Osteocyte (in vitro differentiated cells): ENCODE measurements at regions not wholly inside any gene's neighbourhood (a gene's known extent, or its start where the extent isn't known, plus 50 kb on each side); places are given as distances from the start of the nearest gene placed in this dataset.

ENCODE experiments used
- DNase-seq: peaks from one replicate; pipeline ENCODE4 v3.0.0; 2021; ENCODE audit warnings: mixed read lengths; ENCODE audit not compliant: unreplicated experiment; ENCODE audit errors: extremely low spot score
- H3K27ac Mint-ChIP-seq: one replicate; pipeline ENCODE4 v1.8.0; 2021; ENCODE audit warnings: mild to moderate bottlenecking, mixed read lengths; ENCODE audit not compliant: unreplicated experiment
- H3K27me3 Mint-ChIP-seq: one replicate; pipeline ENCODE4 v1.8.0; 2021; ENCODE audit warnings: mixed read lengths; ENCODE audit not compliant: unreplicated experiment
- H3K36me3 Mint-ChIP-seq: one replicate; pipeline ENCODE4 v1.8.0; 2021; ENCODE audit warnings: mixed read lengths; ENCODE audit not compliant: unreplicated experiment
- H3K4me1 Mint-ChIP-seq: one replicate; pipeline ENCODE4 v1.8.0; 2021; ENCODE audit warnings: mixed read lengths; ENCODE audit not compliant: unreplicated experiment
- H3K4me3 Mint-ChIP-seq: one replicate; pipeline ENCODE4 v1.8.0; 2021; ENCODE audit warnings: mild to moderate bottlenecking, moderate library complexity, mixed read lengths; ENCODE audit not compliant: unreplicated experiment
- H3K9me3 Mint-ChIP-seq: one replicate; pipeline ENCODE4 v1.8.0; 2021; ENCODE audit warnings: mixed read lengths; ENCODE audit not compliant: unreplicated experiment
- TF ChIP-seq, protein P1 (sequence below): fragments of 200-600 bp; sonication (generic); IDR thresholded peaks from 2 replicates; pipeline ENCODE4 v1.5.0; 2021; ENCODE audit warnings: antibody characterized with exemption, mild to moderate bottlenecking, moderate library complexity

DNA sequence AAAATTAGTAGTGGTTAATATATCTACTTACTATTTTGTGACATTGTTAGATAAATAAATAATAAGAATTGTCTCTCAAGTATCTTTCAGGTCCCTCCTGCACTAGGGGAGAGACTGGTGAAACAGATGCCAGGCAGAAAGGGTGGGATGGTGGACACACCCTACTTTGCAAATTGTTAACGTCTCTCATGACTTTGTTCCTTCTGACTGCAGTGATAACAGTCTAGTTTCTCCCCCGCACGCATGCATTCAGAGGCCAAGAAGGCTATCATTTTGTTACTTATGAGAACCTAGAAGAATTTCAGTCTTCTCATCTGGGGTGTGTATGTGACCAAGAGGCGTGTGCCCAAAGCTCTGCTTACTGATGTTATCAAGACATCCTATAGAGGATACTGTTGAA, 152.3 kb downstream of the EDN1 start:
- H3K27ac Mint-ChIP-seq, result no peak overlapping the region
- H3K27me3 Mint-ChIP-seq, result peaks cover 33% of the 10 kb centered on the region
- H3K36me3 Mint-ChIP-seq, result peaks cover 2% of the 10 kb centered on the region
- no peak overlapping the region for H3K4me3 Mint-ChIP-seq
- DNase-seq, result no peak
- H3K9me3 Mint-ChIP-seq, result peaks cover 4% of the 10 kb centered on the region
- TF ChIP-seq, protein P1, sequence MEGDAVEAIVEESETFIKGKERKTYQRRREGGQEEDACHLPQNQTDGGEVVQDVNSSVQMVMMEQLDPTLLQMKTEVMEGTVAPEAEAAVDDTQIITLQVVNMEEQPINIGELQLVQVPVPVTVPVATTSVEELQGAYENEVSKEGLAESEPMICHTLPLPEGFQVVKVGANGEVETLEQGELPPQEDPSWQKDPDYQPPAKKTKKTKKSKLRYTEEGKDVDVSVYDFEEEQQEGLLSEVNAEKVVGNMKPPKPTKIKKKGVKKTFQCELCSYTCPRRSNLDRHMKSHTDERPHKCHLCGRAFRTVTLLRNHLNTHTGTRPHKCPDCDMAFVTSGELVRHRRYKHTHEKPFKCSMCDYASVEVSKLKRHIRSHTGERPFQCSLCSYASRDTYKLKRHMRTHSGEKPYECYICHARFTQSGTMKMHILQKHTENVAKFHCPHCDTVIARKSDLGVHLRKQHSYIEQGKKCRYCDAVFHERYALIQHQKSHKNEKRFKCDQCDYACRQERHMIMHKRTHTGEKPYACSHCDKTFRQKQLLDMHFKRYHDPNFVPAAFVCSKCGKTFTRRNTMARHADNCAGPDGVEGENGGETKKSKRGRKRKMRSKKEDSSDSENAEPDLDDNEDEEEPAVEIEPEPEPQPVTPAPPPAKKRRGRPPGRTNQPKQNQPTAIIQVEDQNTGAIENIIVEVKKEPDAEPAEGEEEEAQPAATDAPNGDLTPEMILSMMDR, result no peak
- no peaks in the 10 kb centered on the region for H3K4me1 Mint-ChIP-seq

DNA sequence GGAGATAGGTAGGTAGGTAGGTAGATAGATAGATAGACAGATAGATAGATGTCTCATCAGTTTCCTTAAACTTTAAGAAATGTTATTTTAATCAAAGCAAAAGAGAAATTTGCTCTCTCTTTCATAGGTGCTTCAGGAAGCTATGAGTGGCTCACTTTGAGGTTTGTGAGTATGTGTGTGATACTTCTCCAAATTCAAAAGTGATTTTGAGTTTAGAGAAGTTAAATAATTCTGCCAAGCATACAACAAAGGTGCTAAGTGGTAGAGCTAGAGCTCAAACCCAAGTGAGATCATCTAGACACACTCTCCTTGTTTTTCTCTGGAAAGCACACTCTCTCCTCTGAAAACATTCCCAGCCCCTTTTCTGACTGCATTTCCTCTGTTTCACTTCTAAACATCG, 156.2 kb downstream of the EDN1 start:
- Mint-ChIP-seq H3K27ac (no peak overlapping the region), H3K4me1 (no peaks in the 10 kb centered on the region), H3K36me3 (peaks cover 2% of the 10 kb centered on the region), H3K9me3 (no peaks in the 10 kb centered on the region), H3K27me3 (peaks cover 36% of the 10 kb centered on the region), H3K4me3 (no peak overlapping the region)
- no peak for DNase-seq
- TF ChIP-seq, protein P1, result no peak

DNA sequence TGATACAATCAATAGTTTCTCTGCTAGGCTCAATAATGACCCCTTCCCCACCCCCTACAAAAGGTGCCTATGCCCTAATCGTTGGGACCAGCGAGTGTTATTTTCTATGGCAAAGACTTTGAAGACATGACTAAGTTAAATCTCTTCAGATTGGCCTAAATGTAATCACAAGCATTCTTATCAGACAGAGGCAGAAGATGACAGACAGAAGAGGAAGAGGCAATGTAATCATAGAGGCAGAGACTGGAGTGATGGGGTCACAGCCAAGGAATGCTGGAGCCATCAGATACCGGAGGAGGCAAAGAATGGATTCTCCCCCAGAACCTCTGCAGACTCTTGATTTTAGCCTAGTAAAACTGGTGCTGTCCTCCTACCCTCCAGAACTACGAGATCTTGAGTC, 159.3 kb downstream of the EDN1 start:
- TF ChIP-seq, protein P1, result no peak
- H3K4me1 Mint-ChIP-seq, result no peaks in the 10 kb centered on the region
- peaks cover 26% of the 10 kb centered on the region for H3K27me3 Mint-ChIP-seq
- peaks cover 2% of the 10 kb centered on the region for H3K36me3 Mint-ChIP-seq
- H3K4me3 Mint-ChIP-seq, result no peak overlapping the region
- H3K9me3 Mint-ChIP-seq, result peaks cover 13% of the 10 kb centered on the region
- no peak for DNase-seq
- no peak overlapping the region for H3K27ac Mint-ChIP-seq

DNA sequence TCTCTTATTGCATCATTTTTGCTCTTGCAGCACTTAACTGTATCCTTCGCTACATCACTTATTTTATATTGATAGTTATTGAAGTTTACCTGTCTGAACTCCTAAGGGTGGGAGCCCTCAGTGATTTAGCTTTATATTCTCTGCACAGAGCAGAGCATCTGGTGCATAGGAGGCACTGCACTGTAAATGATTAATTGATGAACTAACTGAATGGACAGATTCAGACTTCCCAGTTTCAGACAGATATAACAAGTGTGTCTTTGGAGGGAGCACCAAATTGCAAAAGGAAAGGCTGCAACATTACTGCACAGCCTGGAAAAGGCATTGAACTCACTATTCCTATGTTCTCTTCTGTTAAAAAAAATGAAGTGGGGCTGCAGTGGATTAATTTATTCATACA, 160.3 kb downstream of the EDN1 start:
- H3K4me1 Mint-ChIP-seq, result no peaks in the 10 kb centered on the region
- no peak overlapping the region for H3K27ac Mint-ChIP-seq
- DNase-seq, result no peak
- H3K4me3 Mint-ChIP-seq, result no peak overlapping the region
- peaks cover 2% of the 10 kb centered on the region for H3K36me3 Mint-ChIP-seq
- peaks cover 17% of the 10 kb centered on the region for H3K9me3 Mint-ChIP-seq
- TF ChIP-seq, protein P1, result no peak
- peaks cover 21% of the 10 kb centered on the region for H3K27me3 Mint-ChIP-seq

DNA sequence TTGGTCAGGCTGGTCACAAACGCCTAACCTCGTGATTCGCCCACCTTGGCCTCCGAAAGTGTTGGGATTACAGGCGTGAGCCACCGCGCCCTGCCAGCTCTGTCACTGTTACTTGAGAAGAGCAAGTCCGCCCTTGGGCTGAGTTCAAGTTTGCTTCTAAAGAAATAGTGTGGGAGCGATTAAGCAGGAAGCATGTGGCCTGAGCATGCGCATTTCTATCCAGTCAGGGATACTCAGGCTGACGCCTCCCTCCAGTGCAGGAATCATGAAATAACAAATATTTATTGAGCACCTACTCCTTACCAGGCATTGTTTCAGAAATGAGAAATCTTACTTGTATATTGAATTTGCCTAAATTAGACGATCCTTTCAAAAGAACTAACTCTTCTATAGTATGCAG, 166.2 kb downstream of the EDN1 start:
- no peak for DNase-seq
- Mint-ChIP-seq H3K9me3 (peaks cover 17% of the 10 kb centered on the region), H3K27ac (no peak overlapping the region), H3K4me1 (peaks cover 8% of the 10 kb centered on the region), H3K4me3 (no peak overlapping the region), H3K36me3 (no peaks in the 10 kb centered on the region), H3K27me3 (no peaks in the 10 kb centered on the region)
- TF ChIP-seq, protein P1, result no peak
